Ovary (tissue), 3 donors: ENCODE measurements at regions not wholly inside any gene's neighbourhood (a gene's known extent, or its start where the extent isn't known, plus 50 kb on each side); places are given as distances from the start of the nearest gene placed in this dataset.

Experiments used
- POLR2A ChIP-seq: fragments of 450-650 bp; IDR thresholded peaks from one replicate; pipeline ENCODE4 v1.6.1; 2017; ENCODE audit warnings: antibody characterized with exemption, mild to moderate bottlenecking, moderate library complexity
- TF ChIP-seq, protein P1 (sequence below), 3 donors: fragments of 450-650 bp in 2 of 3; fragments of 200-600 bp in 1 of 3; IDR thresholded peaks; one replicate each; pipeline versions ENCODE4 v1.5.1 to v1.8.0; 2016 to 2022; ENCODE audit warnings: antibody characterized with exemption in 3 of 3, mild to moderate bottlenecking in 1 of 3
- donor health status: DM: no; HTN: no; CAD: no.

DNA sequence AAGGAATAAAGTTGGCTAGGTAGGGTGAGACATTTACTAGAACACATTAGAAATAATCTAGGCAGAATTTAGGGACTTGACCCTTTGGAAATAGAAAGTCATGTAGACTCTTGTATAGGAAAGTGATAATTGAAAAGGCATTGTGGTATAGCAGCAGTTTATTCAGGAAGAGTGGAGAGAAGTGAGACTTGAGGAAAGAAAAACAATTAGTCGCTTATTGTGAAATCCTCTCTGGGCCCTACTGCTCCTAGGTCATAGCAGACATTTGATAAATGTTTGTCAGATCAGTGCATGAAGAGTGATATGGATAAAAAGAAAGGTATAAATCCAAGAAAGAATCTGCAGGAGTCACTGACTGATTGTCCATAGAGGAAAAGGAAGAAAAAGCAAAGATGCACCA is 337.6 kb downstream of the HNRNPD start:
- TF ChIP-seq, protein P1, sequence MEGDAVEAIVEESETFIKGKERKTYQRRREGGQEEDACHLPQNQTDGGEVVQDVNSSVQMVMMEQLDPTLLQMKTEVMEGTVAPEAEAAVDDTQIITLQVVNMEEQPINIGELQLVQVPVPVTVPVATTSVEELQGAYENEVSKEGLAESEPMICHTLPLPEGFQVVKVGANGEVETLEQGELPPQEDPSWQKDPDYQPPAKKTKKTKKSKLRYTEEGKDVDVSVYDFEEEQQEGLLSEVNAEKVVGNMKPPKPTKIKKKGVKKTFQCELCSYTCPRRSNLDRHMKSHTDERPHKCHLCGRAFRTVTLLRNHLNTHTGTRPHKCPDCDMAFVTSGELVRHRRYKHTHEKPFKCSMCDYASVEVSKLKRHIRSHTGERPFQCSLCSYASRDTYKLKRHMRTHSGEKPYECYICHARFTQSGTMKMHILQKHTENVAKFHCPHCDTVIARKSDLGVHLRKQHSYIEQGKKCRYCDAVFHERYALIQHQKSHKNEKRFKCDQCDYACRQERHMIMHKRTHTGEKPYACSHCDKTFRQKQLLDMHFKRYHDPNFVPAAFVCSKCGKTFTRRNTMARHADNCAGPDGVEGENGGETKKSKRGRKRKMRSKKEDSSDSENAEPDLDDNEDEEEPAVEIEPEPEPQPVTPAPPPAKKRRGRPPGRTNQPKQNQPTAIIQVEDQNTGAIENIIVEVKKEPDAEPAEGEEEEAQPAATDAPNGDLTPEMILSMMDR (IDR thresholded peaks at IDR 0.05) = no peak
- TF ChIP-seq POLR2A = no peak
